Myocyte (in vitro differentiated cells): ENCODE measurements at regions not wholly inside any gene's neighbourhood (a gene's known extent, or its start where the extent isn't known, plus 50 kb on each side); places are given as distances from the start of the nearest gene placed in this dataset.

Experiments used
- DNase-seq: peaks from one replicate; pipeline ENCODE4 v3.0.0-alpha.2; 2012; ENCODE audit warnings: low read depth

- DNase-seq: no peak
Measured at GRCh38 chr12:78767264-78767981, 97.2 kb upstream of the SYT1 start.

DNA sequence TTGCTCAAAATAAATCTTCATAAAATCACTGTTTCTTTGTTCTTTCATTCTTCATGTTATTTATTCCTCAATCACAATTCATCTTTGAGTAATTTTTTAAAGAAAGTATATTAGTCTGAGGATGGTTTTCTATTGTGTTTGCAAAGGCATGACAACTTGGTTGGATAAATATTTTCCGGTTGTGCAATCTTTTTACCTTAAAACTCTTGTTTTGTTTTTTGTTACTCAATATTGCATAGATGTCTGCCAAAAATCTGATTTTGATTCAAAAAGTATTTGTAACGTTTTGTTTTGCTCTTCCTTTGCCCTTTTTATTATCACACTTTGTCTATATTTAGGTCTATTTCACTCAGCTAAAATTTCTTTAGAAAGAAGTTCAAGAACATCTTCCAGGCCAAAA lies 86.2 kb upstream of the SYT1 start:
- DNase-seq: no peak

DNA sequence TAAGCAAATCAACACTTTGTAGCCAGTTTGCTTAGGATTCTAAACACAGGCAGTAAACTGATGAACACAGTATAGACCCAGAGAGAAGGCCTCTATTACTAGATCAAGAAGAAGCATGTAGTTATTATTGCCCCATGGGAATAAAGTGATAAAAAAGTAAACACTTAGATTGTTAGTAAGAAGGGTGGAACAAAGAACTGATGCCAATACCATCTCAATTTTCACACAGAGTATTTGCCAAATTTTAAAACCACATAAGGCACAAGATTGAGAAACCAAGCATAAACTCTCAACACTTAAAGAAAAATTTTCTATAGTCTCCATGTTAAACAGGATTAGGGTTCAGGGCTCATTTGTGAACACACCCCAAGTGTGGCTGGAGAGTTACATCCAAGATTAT lies 77.0 kb upstream of the SYT1 start:
- no peak for DNase-seq

GRCh38 chr12:78790148-78790547 lies 74.4 kb upstream of the SYT1 start:
- DNase-seq: no peak

GRCh38 chr12:78792052-78792698 lies 72.4 kb upstream of the SYT1 start:
- DNase-seq: no peak

DNA sequence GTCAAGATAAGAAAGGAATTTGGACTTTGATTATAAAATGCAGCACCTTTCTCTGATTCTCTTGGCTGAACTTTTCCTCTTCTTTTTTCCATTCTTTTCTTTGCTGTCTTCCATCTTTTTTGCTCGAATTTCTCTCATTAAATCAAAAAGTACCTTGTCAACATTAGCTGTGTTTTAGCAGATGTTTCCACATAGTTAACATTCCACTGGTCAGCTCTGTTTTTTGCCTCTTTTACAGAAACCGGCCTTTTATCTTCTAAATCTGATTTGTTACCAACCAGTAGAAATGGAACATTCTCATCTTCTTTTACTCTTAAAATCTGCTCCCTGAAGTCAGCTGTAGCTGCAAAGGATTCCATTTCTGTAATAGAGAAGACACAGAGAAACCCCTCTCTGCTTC lies 71.1 kb upstream of the SYT1 start:
- peak; percentile 5 for DNase-seq

DNA sequence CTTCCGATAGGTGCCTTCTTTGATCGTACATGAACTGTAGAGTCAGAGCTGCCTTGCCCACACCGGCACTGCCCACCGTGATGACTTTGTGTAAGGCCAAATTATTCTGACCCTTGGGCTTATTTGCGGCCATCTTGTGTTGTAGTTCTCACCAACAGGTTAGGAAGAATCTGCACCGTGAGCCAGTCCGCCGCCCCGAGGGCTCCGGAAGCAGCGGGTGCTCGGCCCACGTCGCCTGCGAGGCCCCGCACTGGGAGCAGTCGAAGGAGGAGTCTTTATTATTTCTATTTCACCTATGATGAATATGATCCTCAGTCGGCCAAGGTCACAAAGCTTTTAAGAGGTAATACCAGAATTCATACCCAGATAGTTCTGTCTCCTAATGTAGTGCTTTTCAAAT lies 70.6 kb upstream of the SYT1 start:
- DNase-seq: no peak

- no peak for DNase-seq
Measured at GRCh38 chr12:78795934-78796445, 68.6 kb upstream of the SYT1 start.

DNA sequence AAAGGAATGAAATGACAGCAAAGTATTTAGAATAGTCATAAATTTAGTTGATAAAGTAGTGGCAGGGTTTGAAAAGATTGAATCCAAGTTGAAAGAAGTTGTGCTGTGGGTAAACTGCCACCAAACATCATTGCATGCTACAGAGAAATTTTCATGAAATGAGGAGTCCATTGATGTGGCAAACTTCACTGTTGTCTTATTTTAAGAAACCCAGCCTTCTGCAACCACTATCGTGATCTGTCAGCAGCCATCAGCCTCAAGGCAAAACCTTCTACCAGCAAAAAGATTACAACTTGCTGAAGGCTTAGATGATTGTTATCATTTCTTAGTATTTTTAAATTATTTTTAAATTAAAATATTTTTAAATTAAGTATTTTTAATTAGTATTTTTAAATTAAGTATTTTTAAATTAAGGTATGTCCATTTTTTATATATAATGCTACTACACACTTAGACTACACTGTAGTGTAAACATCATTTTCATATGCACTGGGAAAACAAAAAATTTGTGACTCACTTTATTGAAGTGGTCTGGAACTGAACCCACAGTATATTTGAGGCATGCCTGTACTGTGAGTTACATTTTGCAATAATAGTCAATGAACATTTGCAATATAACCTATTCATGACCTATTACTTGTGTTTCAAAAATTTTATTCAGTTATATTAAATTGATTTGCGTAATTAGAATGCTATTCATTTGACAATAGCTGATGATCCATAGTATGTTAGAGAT lies 67.2 kb upstream of the SYT1 start:
- DNase-seq: no peak

DNA sequence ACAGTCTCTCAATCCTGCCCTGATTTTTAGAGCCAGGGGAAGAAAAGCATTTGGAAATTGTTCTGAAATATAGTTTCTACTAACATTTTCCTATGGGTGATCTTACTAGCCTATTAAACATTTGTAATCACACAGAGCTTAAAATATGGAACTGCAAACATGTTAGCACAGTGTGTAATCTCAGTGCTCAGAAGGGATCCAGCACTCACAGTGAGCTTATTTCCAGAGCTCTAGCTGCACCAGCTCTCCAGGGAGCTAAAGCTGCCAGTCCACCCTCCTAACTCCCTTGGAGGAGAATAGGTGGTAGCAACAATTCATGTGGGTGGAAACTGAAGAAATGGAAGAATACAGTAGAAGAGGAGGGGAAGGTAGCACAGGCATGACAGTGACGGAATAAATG lies 64.9 kb upstream of the SYT1 start:
- no peak for DNase-seq

DNA sequence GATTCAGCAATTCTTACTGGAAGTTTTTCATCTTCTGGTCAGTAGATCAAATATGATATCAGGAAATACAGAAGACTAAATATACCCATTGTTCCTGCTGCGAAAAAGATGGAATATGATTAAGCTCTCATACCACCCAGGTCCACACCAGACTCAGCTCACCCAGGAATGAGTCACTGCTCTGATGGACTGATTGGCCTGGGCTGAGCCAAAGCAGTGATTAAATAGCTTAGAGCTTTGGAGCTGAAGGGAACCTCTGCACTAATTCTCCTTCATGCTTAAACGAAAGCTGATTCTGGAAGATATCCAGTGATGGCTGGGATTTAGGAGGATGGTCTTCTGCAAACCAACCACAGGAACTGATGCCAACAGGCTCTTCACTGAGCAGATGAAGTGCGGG lies 62.0 kb upstream of the SYT1 start:
- DNase-seq: peak; percentile 38

GRCh38 chr12:78804262-78804661 lies 60.3 kb upstream of the SYT1 start:
- no peak for DNase-seq
